DOHH2 (cell line): ENCODE measurements at regions not wholly inside any gene's neighbourhood (a gene's known extent, or its start where the extent isn't known, plus 50 kb on each side); places are given as distances from the start of the nearest gene placed in this dataset.

ENCODE experiments used
- H3F3A ChIP-seq: fragments of 200-600 bp; sonication (generic), shearing (Covaris generic); 2 replicates; pipeline ENCODE4 v1.6.0; 2016; ENCODE audit warnings: antibody characterized with exemption, mild to moderate bottlenecking; ENCODE audit not compliant: control insufficient read depth, insufficient read depth
- H3K27ac ChIP-seq: fragments of 200-600 bp; sonication (generic); 2 replicates; pipeline ENCODE4 v1.5.1; 2014; ENCODE audit warnings: low read depth, mild to moderate bottlenecking, low read length, moderate library complexity
- H3K27me3 ChIP-seq: fragments of 200-600 bp; sonication (generic); 2 replicates; pipeline ENCODE4 v1.6.1; 2014; ENCODE audit warnings: mild to moderate bottlenecking, low read length, mixed read lengths; ENCODE audit not compliant: control insufficient read depth
- H3K36me3 ChIP-seq: fragments of 200-600 bp; sonication (generic); 2 replicates; pipeline ENCODE4 v1.6.1; 2014; ENCODE audit warnings: mild to moderate bottlenecking, low read length, moderate library complexity, mixed read lengths; ENCODE audit not compliant: control insufficient read depth
- H3K4me1 ChIP-seq: fragments of 200-600 bp; sonication (generic); 2 replicates; pipeline ENCODE4 v1.6.1; 2014; ENCODE audit warnings: mild to moderate bottlenecking, low read length, mixed read lengths; ENCODE audit not compliant: control insufficient read depth
- H3K4me2 ChIP-seq: fragments of 200-600 bp; sonication (generic); 2 replicates; pipeline ENCODE4 v1.6.0; 2014; ENCODE audit warnings: mild to moderate bottlenecking, low read length, moderate library complexity
- H3K4me3 ChIP-seq: fragments of 200-600 bp; sonication (generic); 2 replicates; pipeline ENCODE4 v1.5.1; 2014; ENCODE audit warnings: mild to moderate bottlenecking, low read length, mixed read lengths
- H3K79me2 ChIP-seq: fragments of 200-600 bp; sonication (generic); 2 replicates; pipeline ENCODE4 v1.6.1; 2014; ENCODE audit warnings: mild to moderate bottlenecking, low read length, mixed read lengths; ENCODE audit not compliant: control insufficient read depth
- H3K9me2 ChIP-seq: fragments of 200-600 bp; sonication (generic); replicated peaks from 2 replicates; pipeline ENCODE4 v1.6.1; 2014; ENCODE audit warnings: mild to moderate bottlenecking, low read length, mixed read lengths; ENCODE audit not compliant: control insufficient read depth
- H3K9me3 ChIP-seq: fragments of 200-600 bp; sonication (generic); 2 replicates; pipeline ENCODE4 v1.6.1; 2014; ENCODE audit warnings: antibody characterized with exemption, low read length, mixed read lengths; ENCODE audit not compliant: control insufficient read depth, insufficient read depth
- H4K20me1 ChIP-seq: fragments of 200-600 bp; sonication (generic); 2 replicates; pipeline ENCODE4 v1.6.0; 2014; ENCODE audit warnings: low read depth, mild to moderate bottlenecking, antibody characterized with exemption, low read length, moderate library complexity; ENCODE audit not compliant: control insufficient read depth, insufficient read depth
- CTCF ChIP-seq: fragments of 200-600 bp; sonication (generic); IDR thresholded peaks from one replicate; pipeline ENCODE4 v1.5.1; 2014; ENCODE audit warnings: antibody characterized with exemption, mild to moderate bottlenecking, low read depth, low read length; ENCODE audit not compliant: poor library complexity, severe bottlenecking
- EZH2phosphoT487 ChIP-seq: fragments of 200-600 bp; sonication (generic); IDR thresholded peaks from 2 replicates; pipeline ENCODE4 v1.6.1; 2017; ENCODE audit warnings: borderline replicate concordance, mild to moderate bottlenecking, antibody characterized with exemption, low read length, moderate library complexity, mixed read lengths

DNA sequence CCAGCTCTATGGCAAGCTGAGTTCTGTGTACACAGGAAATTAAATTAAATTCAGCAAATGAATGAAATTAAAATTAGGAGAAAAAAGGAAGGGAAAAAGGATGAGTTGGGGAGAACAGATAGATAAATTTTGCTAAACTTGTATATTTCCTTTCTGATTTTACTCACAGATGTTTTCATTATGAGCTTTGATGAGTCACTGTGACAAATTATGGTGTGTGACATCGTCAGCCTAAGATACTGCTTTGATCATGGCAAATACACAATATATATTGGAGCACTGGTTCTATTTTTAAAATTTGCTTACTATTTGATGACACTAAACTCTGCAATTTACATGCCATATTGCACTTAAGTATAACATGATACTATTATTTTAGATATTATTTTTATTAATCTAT is 464.6 kb upstream of the SPHKAP start:
- H3K9me2 ChIP-seq: no peaks in the 10 kb centered on the region
- no peaks in the 10 kb centered on the region for H3K27me3 ChIP-seq
- H4K20me1 ChIP-seq: no peaks in the 10 kb centered on the region
- no peak for TF ChIP-seq EZH2phosphoT487
- no peak for TF ChIP-seq CTCF
- H3K4me1 ChIP-seq: no peaks in the 10 kb centered on the region
- no peak overlapping the region for H3K4me2 ChIP-seq
- no peak overlapping the region for H3K4me3 ChIP-seq
- H3K27ac ChIP-seq: no peak overlapping the region
- no peaks in the 10 kb centered on the region for H3K79me2 ChIP-seq
- no peaks in the 10 kb centered on the region for H3F3A ChIP-seq
- H3K36me3 ChIP-seq: no peaks in the 10 kb centered on the region
- H3K9me3 ChIP-seq: no peaks in the 10 kb centered on the region

DNA sequence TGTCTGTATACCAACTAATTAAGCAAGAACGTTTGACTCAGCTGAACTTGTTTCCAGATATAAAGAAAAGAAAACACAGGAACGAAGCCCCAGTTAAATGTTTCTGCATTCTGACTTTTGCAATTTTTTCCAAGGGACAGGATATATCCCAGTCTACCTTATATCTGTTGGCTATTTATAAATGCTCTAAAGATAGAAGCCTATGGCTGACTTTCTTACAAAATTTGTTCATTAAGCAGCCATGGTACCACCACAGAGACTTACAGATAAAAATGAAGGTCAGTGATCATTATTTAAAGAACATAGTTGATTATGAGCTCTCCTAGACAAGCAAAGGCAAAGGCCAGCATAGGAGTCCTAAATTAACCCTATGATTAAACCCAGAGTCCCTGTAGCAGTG is 462.7 kb upstream of the SPHKAP start:
- H3K79me2 ChIP-seq: no peaks in the 10 kb centered on the region
- no peaks in the 10 kb centered on the region for H3K9me3 ChIP-seq
- no peaks in the 10 kb centered on the region for H4K20me1 ChIP-seq
- H3K9me2 ChIP-seq: no peaks in the 10 kb centered on the region
- H3F3A ChIP-seq: no peaks in the 10 kb centered on the region
- no peak overlapping the region for H3K4me3 ChIP-seq
- no peaks in the 10 kb centered on the region for H3K4me1 ChIP-seq
- no peak overlapping the region for H3K27ac ChIP-seq
- H3K4me2 ChIP-seq: no peak overlapping the region
- no peaks in the 10 kb centered on the region for H3K36me3 ChIP-seq
- TF ChIP-seq EZH2phosphoT487 (no peak), CTCF (no peak)
- H3K27me3 ChIP-seq: no peaks in the 10 kb centered on the region

GRCh38 chr2:228642861-228643260 is 461.4 kb upstream of the SPHKAP start:
- Histone ChIP-seq H3K4me1 (no peaks in the 10 kb centered on the region), H3F3A (no peaks in the 10 kb centered on the region)
- TF ChIP-seq EZH2phosphoT487: no peak
- no peak for TF ChIP-seq CTCF

GRCh38 chr2:228630786-228631185 is 449.3 kb upstream of the SPHKAP start:
- Histone ChIP-seq H3K27me3 (no peaks in the 10 kb centered on the region), H3F3A (no peaks in the 10 kb centered on the region), H3K9me2 (no peaks in the 10 kb centered on the region), H3K4me2 (no peak overlapping the region), H3K4me1 (no peaks in the 10 kb centered on the region), H3K27ac (no peak overlapping the region), H3K4me3 (no peak overlapping the region), H3K36me3 (no peaks in the 10 kb centered on the region), H3K9me3 (no peaks in the 10 kb centered on the region), H3K79me2 (no peaks in the 10 kb centered on the region), H4K20me1 (no peaks in the 10 kb centered on the region)
- no peak for TF ChIP-seq EZH2phosphoT487
- no peak for TF ChIP-seq CTCF

More at GRCh38 chr2:228642861-228643260, 461.4 kb upstream of the SPHKAP start:
- Histone ChIP-seq H3K9me2 (no peaks in the 10 kb centered on the region), H4K20me1 (no peaks in the 10 kb centered on the region), H3K27me3 (no peaks in the 10 kb centered on the region), H3K27ac (no peak overlapping the region), H3K4me2 (no peak overlapping the region), H3K79me2 (no peaks in the 10 kb centered on the region), H3K36me3 (no peaks in the 10 kb centered on the region), H3K9me3 (no peaks in the 10 kb centered on the region), H3K4me3 (no peak overlapping the region)
